GF-D8 (cell line): ENCODE measurements at regions not wholly inside any gene's neighbourhood (a gene's known extent, or its start where the extent isn't known, plus 50 kb on each side); places are given as distances from the start of the nearest gene placed in this dataset.

Experiments
- DNase-seq: peaks from one replicate; lab custom pipeline; 2025; lab: John Stamatoyannopoulos, UW

- no peak for DNase-seq
Measured at GRCh38 chr5:54742417-54742891, 224.9 kb downstream of the SNX18 start.

- no peak for DNase-seq
Measured at GRCh38 chr5:54741711-54742110, 224.2 kb downstream of the SNX18 start.

- DNase-seq = no peak
Measured at GRCh38 chr5:54740141-54740540, 222.6 kb downstream of the SNX18 start.

GRCh38 chr5:54739371-54739770 lies 221.8 kb downstream of the SNX18 start:
- DNase-seq = no peak

GRCh38 chr5:54738973-54739367 lies 221.4 kb downstream of the SNX18 start:
- no peak for DNase-seq

GRCh38 chr5:54738118-54738972 lies 220.8 kb downstream of the SNX18 start:
- no peak for DNase-seq

- no peak for DNase-seq
Measured at GRCh38 chr5:54736003-54736797, 218.6 kb downstream of the SNX18 start.

- no peak for DNase-seq
Measured at GRCh38 chr5:54733101-54733500, 215.5 kb downstream of the SNX18 start.

GRCh38 chr5:54732108-54732507 lies 214.5 kb downstream of the SNX18 start:
- DNase-seq = no peak

GRCh38 chr5:54728588-54728915 lies 211.0 kb downstream of the SNX18 start:
- DNase-seq = no peak

GRCh38 chr5:54727874-54728587 lies 210.5 kb downstream of the SNX18 start:
- no peak for DNase-seq

GRCh38 chr5:54725391-54726280 lies 208.1 kb downstream of the SNX18 start:
- DNase-seq = no peak

- DNase-seq = no peak
Measured at GRCh38 chr5:54722846-54723433, 205.4 kb downstream of the SNX18 start.

GRCh38 chr5:54721951-54722654 lies 204.5 kb downstream of the SNX18 start:
- no peak for DNase-seq

- no peak for DNase-seq
Measured at GRCh38 chr5:54721116-54721515, 203.6 kb downstream of the SNX18 start.

- no peak for DNase-seq
Measured at GRCh38 chr5:54720341-54720740, 202.8 kb downstream of the SNX18 start.

GRCh38 chr5:54719384-54720283 lies 202.1 kb downstream of the SNX18 start:
- DNase-seq = no peak

GRCh38 chr5:54718656-54719055 lies 201.1 kb downstream of the SNX18 start:
- DNase-seq = no peak

GRCh38 chr5:54717870-54718269 lies 200.3 kb downstream of the SNX18 start:
- no peak for DNase-seq
